Hematopoietic multipotent progenitor cell (in vitro differentiated cells): ENCODE measurements at regions not wholly inside any gene's neighbourhood (a gene's known extent, or its start where the extent isn't known, plus 50 kb on each side); places are given as distances from the start of the nearest gene placed in this dataset.

Experiments
- DNase-seq, 3 donors: peaks; one replicate each; pipeline ENCODE4 v3.0.0-alpha.2; 2011 to 2015; ENCODE audit warnings: low read depth in 2 of 3, low spot score in 2 of 3

DNA sequence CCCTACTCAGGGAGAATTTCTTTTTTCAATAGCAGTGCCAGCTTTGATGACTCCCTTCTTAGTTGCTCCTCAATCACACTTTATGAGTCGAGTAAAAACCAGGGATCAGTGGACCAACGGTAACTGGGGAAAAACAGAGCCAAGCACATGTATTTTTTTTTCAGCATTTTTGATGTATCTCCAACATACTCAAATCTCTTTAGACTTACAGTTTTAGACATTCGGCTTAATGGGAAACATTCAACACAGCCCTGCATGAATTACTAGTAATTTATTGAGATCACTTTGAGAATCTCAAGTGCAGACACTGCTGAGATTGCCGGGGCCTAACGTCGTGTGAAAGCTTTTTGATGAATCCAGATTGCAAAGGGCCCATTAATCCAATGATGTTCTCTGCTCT lies 306.7 kb downstream of the NUAK1 start:
- no peak for DNase-seq

DNA sequence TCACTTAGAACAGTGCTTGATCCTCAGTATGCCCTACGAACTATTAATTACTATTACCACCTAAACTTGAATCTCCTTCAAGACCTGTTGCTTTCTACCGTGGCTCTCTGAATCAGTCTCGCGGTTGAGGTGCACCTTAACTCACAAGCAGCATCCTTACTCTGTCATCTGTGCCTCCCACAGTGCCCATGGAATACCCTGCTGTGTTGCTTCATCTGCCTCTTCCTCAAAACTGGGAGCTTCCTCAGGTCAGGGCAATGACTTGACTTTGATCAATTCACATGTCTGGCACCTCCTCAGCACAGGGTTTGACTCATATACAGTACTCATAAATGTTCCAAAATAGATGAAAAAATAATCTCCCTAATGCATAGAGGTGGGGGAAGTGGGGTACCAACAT lies 305.9 kb downstream of the NUAK1 start:
- no peak for DNase-seq

DNA sequence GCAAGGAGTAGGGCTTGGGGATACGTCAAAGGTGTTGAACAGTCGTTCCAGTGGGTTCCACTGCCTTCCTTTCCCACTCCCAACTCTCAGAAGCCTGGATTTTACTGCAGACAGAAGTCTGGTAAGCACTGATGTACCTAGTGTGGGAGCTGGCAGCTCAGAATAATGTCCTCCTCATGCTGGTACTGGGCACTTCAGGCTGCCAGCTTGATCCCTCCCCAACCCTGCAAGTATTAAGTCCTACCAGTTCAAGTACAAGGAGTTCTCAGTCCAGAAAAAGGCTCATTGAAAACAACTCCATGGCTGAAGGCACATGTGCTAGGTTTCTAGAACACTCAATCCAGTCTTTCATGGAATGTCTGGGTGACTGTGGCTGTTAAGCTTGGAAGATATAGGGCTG lies 304.3 kb downstream of the NUAK1 start:
- no peak for DNase-seq

DNA sequence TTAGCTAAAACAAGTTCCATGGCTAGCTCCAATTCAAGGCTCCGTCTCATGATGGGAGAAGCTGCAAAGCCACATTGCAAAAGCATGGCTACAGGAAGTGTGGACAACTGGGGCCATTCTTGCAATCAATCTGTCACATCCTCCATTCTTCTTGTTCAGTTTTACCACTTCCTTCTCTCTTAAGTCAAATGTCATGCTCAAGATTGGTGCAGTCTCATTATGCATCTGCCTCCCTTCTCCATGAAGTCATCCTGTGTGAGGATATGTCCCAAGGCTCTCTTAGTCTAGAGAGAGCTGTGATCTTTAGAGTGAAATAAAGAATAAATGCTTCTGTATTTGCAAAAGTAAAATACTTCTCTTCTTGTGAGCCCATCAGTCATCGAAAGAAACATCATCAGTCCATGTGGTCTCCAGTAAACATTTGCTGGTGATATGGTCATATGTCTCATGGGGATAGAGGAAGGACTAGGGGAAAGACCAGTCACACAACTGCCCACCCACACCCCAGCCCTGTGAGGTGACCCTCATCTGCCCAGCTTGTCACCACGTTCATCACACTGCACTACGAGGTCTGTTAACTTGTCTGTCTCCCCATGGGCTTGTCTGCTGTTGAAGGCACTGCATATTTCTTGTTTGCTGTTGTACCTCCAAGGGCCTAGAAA lies 303.0 kb downstream of the NUAK1 start:
- no peak for DNase-seq

DNA sequence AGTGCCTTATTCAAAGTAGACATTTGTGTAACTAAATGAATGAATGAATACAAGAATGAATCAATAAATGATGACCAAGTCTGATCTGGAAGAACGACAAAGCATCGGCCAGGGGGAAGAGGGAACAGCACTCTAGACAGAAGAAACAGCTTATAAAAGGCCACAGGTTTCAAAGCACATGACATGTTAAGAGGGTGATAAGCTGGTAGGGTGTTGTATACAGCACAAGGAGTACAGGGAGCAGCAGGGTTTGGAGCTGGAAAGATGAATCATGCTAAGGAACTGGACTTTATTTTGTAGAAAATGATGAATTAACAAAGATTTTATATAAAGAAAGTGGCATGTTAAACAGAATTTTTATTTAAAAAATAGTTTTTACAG lies 302.5 kb downstream of the NUAK1 start:
- no peak for DNase-seq

DNA sequence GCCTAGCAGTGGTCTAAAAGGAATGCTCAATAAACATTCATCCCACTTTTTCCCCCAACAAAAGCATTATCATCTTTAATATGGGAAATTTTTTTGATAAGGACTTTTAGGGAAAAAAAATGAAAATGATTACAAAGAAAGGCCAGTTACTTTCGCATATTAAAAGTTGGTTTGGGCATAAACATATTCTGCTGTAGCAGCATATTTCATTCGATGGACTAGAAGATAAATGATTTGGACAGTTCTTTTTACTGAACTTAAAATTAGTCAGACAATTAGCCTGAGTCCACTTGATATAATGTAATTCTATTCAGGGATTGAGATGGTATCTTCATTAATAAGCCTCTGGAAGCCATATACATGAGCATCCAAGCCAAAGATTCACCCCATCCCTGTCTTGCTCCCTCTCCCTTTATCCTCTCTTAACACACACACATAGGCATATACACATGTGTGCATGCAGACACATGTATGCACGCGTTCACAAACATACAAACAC lies 299.1 kb downstream of the NUAK1 start:
- DNase-seq: no peak

DNA sequence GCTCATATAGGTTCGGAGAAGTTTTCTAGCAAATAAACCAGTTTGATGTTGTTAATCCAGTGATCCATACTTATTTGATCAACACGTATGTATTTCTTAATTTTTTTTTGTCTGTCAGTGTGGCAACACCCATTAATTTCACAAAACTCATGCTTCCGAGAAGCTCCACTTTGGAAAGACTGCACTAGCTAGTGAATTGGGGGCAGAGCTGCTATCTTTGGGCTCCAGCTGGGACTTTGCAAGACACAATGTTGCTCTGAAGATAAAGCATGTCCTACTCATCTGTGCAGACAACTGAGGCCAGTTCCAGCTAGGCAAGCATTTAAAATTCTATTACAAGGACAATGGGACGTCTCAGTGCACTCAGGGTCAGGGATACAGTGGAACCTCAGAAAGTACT lies 298.4 kb downstream of the NUAK1 start:
- no peak for DNase-seq

DNA sequence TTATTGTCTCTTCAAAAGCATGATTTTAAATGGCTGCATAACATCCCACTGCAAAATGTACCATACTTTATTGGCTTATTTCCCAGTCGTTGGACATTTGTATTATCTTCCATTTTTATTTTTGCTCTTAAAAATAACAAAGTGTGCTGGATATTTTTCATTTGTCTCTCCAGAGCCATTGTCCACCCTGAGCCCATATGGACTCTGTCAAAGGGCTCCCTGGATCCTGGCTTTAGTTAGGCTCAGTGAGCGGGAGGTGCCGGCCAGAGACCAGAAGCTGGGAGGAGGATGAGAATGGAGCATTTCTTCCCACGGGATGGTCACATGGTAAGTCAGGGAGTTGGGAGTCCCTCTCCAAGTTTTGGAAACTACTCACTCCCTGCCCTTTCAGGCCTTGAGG lies 296.9 kb downstream of the NUAK1 start:
- no peak for DNase-seq

DNA sequence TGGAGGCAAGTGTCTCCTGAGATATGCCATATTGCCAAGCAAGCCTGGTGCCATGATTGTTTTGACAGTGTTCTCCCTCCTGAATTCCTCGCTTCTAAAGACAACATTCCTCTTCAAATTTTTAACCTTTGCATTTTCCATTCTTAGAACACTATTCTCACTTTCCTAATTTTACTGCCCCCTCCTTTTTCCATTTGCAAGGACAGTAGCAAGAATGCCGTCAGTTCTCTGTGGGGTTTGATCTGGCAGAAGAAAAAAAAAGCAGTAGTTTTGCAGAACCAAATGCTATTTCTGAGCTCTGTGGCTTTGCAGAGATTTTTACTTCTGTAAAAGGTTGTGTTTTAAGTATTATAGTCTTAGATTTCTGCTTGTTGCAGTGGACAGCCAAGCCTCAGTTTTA lies 295.2 kb downstream of the NUAK1 start:
- DNase-seq: no peak

DNA sequence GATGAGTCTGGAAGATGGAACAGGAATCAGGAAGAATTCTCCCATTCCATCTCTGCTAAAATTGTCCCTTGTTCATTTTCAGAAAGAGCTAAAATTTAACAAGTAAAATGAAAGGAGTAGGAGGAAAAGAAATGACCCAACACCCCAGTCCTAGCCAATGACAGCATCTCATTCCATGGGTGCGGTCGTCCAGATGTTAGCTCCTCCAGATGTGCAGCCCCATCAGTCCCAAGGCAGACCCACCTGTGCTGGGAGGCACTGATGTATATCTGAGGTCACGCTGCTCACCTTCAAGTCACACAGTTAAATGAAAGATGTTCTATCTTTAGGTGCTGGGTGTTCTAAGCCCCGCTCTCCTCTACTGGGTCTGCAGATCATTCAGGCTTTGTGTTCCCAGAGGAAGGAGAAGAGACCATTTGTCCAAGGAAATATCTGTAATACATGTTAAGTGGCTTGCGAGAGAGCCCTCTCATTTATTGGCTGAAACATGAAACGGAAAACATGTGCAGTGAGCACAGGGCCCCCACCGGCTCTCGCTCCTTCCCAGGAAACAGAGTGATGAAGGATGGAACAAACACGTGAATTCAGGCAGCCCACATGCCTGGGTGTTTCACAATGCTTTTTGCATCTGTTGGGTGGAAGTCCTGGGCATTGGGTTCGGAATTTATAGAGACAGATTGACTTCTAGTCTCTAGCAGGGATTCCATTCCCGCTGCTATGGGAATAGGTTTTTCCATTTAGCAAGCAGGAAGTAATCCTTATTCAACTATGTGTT lies 294.6 kb downstream of the NUAK1 start:
- DNase-seq: no peak

DNA sequence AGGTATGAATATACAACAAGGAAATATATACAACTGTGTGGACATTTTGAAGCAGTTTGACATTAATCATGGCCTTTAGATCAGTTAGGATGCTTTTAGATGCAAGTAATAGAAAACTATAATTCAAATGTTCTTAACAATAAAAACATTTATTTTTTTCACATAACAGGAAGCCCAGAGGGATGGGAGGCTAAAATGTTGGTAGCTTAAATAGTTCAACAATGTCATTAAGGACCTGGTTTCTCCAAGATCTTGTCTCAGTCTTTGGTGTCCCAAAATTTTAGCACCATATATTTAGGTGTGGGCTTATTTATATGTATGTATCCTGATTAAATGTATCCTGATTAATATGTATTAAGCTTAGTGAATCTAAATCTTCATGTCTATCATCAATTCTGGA lies 292.4 kb downstream of the NUAK1 start:
- DNase-seq: no peak

DNA sequence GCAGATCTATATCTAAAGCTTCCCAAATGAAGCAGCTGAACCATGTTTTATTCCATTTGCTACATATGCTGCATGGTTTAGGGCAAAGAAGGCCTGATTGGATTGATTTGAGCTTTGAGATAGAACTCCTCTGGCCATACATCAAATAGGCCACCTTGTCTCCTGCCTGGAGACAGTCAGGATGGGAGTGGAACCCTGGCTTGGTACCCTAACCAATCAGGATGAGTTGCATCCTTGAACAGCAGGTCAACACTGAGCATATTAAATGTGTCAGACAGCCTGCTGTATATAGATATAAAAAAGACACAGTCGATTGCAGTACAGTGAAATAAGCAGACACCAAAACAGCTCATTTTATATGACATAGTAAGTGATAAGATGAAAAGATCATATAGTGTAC lies 291.7 kb downstream of the NUAK1 start:
- no peak for DNase-seq

DNA sequence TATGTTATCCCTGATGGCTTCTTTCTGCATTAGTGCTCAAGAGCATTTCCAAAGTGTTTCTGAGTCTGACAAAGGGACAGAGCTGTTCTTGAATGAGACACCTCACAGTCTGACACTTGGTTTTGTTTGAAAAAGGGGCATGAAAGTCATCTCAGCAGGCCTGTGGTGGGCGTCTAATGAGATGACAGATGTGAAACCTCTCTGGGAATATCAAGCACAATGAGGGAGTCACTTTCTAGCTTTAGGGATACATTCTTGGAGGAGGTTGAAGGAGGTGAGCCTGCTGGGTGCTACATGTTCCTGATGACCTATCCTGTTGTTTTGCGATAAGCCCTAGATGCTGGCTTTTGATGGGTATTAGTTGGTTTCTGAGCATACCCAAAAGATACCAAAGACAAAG lies 290.5 kb downstream of the NUAK1 start:
- no peak for DNase-seq

DNA sequence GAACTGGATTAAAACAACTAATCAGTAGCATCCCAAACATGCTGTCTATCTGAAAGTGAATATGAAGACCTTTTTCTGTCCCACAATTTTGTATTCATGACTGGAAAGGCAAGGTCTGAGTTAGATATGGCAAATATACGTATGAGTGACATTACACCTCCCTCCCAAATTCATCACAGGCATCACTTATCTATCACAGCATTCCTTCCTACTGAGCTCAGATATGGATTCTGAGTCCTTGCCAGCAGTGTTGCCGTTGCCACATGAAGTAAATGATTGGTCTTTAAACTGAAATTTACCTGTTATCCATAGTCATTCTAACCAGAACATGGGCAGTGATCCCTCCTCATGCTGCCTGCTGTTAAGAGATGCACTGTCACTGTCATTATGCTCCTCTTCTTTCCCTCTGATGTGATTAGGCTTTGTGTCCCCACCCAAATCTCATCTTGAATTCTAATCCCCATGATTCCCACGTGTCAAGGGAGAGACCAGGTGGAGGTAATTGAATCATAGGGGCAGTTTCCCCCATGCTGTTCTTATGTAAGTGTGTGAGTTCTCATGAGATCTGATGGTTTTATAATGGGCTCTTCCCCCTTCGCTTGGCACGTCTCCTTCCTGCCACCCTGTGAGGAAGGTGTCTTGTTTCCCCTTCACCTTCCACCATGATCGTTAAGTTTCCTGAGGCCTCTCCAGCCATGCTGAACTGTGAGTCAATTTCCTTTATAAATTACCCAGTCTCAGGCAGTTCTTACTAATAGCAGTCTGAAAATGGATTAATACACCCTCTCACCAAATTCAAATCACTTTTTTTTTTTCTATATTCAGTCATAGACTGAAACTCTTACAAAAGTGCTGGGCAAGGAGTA lies 288.4 kb downstream of the NUAK1 start:
- DNase-seq: no peak

DNA sequence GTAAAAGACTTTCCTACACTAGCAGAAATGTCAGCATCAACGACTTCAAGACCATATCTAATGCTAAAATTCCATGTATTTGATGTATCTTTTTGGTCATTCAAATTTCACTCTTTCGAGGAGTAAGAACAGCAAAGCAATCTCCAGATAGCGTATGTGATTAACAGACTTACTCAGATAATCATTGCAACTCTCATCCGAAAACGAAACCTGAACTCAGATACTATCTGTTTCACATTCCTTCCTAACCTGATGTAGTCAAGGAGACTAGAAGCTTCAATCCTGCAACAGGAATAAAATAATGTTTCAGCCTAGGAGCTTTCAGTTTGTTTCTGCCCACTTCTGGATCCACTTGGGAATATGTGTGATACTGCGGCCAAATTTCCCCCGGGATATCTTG lies 286.3 kb downstream of the NUAK1 start:
- DNase-seq: no peak

DNA sequence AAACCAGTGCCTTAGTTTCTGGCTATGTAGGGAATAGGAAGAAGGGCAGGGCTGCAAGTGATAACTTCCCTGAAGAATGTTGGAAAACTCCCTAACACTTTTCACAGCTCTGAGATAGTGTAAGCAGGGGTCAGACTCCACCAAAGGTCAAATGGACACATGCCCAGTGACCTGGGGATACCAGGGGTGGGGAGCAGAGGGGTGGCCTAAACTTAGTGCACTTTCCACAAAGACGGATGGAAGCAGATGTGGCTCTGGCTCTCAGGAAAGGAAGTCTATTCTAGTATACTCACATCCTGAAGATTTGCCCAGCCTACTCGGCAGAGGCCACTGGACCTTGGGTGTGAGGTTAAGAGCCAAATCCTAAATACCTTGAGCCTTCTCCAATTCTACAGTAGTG lies 285.8 kb downstream of the NUAK1 start:
- no peak for DNase-seq

DNA sequence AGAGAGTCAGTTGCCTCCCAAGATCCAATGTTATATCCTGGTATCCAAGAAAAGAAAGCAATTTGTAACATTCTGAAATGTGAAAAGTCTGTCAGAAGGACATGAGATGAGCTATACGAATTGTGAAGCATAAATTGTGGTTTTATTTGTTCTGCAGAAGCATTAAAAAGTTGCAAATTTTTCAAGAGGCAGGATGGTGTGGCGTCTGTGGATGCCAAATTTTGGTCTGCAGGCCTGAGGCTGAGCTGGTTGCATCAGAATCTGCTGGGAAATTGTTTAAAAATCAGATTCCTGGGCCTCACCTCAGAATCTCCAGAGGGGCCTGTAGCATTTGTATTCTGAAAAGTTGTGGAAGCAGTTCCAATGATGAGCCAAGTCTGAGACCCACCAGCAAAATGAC lies 284.7 kb downstream of the NUAK1 start:
- DNase-seq: no peak

DNA sequence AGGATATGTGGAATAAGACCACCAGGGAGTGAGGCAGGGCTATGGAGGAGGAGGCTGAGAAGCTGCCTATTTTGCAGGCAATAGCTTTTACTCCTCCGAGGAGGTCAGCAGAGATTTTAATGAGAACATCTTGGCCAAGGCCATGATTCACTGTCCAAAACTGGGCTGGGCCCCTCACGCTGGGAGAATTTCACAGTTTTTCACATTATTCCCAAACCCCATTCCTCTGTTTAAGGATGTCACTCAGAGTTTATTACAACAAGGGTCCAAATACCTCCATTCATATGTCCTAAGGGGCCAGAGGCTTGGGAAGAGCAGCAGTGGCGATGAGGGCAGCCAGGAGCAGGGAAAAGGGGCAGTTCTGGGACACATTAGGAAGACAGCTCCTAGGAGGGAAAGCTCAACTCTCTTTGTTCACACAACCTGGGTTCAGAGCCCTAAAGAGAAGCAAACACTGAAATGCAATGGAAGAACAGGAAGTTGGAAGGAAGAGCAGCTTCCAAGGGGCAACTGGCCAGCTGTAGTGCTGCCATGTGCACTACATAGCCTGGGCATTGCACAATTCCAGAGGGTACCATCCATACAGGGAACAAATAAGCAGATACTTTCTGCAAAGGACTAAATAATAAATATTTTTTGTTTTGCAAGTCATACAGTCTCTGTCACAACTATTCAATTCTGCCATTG lies 283.2 kb downstream of the NUAK1 start:
- no peak for DNase-seq

DNA sequence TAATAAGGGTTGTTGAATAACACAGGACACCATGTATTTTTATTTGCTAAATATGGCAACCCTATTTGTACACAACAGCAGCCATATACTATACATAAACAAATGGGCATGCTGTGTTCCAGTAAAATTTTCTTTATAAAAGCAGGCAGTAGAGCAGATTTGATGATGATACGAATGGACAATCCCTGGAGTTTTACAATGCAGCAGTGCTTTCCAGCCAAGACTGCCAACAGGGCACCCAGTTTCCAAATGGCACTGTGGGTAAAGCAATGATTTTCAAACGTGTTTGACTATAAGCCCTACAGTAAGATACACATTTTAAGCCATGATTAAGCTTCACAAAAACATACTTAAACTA lies 282.7 kb downstream of the NUAK1 start:
- DNase-seq: no peak

DNA sequence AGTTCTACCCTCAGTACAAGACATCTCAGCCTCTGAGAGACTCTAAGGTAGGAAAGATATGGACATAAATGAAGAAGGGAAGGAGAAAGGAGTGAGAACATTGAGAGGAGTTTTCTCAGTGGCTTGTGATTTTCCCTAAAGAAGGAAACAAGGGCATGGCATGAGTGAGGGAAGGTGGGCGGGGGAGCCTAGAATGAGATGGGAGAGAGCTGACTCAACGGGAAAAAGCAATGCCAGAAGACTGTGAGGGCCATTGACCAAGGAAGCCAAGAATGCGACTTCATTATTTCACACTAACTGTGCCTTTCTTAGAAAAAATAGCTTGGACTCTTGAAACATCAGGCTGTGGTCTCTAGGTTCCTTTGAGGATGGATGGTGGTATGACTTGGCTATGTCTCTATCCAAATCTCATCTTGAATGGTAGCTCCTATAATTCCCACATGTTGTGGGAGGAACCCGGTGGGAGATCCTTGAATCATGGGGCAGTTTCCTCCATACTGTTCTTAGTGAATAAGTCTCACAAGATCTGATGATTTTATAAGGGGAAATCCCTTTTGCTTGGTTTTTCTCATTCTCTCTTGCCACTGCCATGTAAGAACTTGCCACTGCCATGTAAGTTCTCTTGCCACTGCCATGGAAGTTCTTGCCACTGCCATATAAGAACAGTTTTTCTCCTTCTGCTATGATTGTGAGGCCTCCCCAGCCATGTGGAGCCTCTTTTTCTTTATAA lies 279.6 kb downstream of the NUAK1 start:
- no peak for DNase-seq
